T-cell (primary cell): ENCODE measurements at regions not wholly inside any gene's neighbourhood (a gene's known extent, or its start where the extent isn't known, plus 50 kb on each side); places are given as distances from the start of the nearest gene placed in this dataset.

ENCODE experiments used
- ATAC-seq, 4 experiments: fragments of 200-7000 bp in 3 of 4; fragments of 150-1000 bp in 1 of 4; cut with Tn5 transposase; replicated peaks in 1 of 4; 1 replicate in 3 of 4; 2 replicates in 1 of 4; pipeline ENCODE4 v1.10.0; 2021; ENCODE audit warnings: moderate library complexity in 3 of 4, mild to moderate bottlenecking in 2 of 4, moderate number of reproducible peaks in 1 of 4
- CTCF ChIA-PET, 2 donors: fragments of 300-600 bp; sonication (Branson Sonifier 250); formaldehyde crosslinking; loops; one replicate each; lab custom pipeline; 2022; ENCODE audit warnings: antibody characterized with exemption in 2 of 2; lab: Charles Lee
- POLR2A ChIA-PET, 2 donors: fragments of 300-600 bp; sonication (Branson Sonifier 250); formaldehyde crosslinking; loops; one replicate each; lab custom pipeline; 2022; ENCODE audit warnings: antibody characterized with exemption in 2 of 2; lab: Charles Lee
- DNase-seq, 35 experiments: peaks; one replicate each; pipeline versions ENCODE4 v3.0.0 to v3.0.0-alpha.2; 2013 to 2023
- H3K27ac ChIP-seq: one replicate; pipeline ENCODE4 v1.5.1; 2013; ENCODE audit warnings: low read length
- H3K27me3 ChIP-seq, 2 experiments: replicated peaks in 1 of 2; 1 replicate in 1 of 2; 2 replicates in 1 of 2; pipeline versions ENCODE4 v1.6.1 to v1.7.0; 2013; ENCODE audit warnings: low read length in 1 of 2, mixed read lengths in 1 of 2; ENCODE audit not compliant: control insufficient read depth in 2 of 2, insufficient read depth in 2 of 2; ENCODE audit errors: extremely low read depth in 1 of 2
- H3K36me3 ChIP-seq, 2 donors: 1 replicate in 1 of 2; 2 replicates in 1 of 2; pipeline versions ENCODE4 v1.6.1 to v1.7.0; 2013; ENCODE audit warnings: low read length in 1 of 2; ENCODE audit not compliant: control insufficient read depth in 2 of 2, insufficient read depth in 1 of 2; ENCODE audit errors: extremely low read depth in 1 of 2
- H3K4me1 ChIP-seq, 2 experiments: 1 replicate in 1 of 2; 2 replicates in 1 of 2; pipeline versions ENCODE4 v1.6.1 to v1.7.0; 2013; ENCODE audit warnings: low read length in 2 of 2, mixed read lengths in 1 of 2; ENCODE audit not compliant: insufficient read depth in 2 of 2, control insufficient read depth in 1 of 2; ENCODE audit errors: extremely low read depth in 1 of 2
- H3K4me3 ChIP-seq, 2 donors: 1 replicate in 1 of 2; 2 replicates in 1 of 2; pipeline versions ENCODE4 v1.5.1 to v1.7.0; 2013; ENCODE audit warnings: mild to moderate bottlenecking in 2 of 2, low read length in 1 of 2, moderate library complexity in 1 of 2; ENCODE audit not compliant: control insufficient read depth in 1 of 2; ENCODE audit errors: extremely low read depth in 1 of 2
- H3K9me3 ChIP-seq: 2 replicates; pipeline ENCODE4 v1.7.0; 2013
- H3K27ac Mint-ChIP-seq, 2 donors: one replicate each; pipeline ENCODE4 v1.8.0; 2020 to 2021; ENCODE audit warnings: mild to moderate bottlenecking in 2 of 2, mixed read lengths in 2 of 2
- H3K27me3 Mint-ChIP-seq, 2 donors: one replicate each; pipeline ENCODE4 v1.8.0; 2021 to 2022; ENCODE audit warnings: mixed read lengths in 2 of 2
- H3K36me3 Mint-ChIP-seq: one replicate; pipeline ENCODE4 v1.8.0; 2021; ENCODE audit warnings: mixed read lengths
- H3K4me1 Mint-ChIP-seq, 3 donors: one replicate each; pipeline ENCODE4 v1.8.0; 2020 to 2022; ENCODE audit warnings: mixed read lengths in 3 of 3, mild to moderate bottlenecking in 1 of 3
- H3K4me3 Mint-ChIP-seq, 3 donors: one replicate each; pipeline ENCODE4 v1.8.0; 2020 to 2022; ENCODE audit warnings: mild to moderate bottlenecking in 3 of 3, mixed read lengths in 3 of 3, moderate library complexity in 3 of 3
- H3K9me3 Mint-ChIP-seq, 3 donors: one replicate each; pipeline ENCODE4 v1.8.0; 2020 to 2022; ENCODE audit warnings: mixed read lengths in 3 of 3
- WGBS: methylation state at CpG from one replicate; pipeline ENCODE4 v1.1.5; 2013; ENCODE audit warnings: missing lambda C conversion rate; ENCODE audit not compliant: insufficient coverage; 5-methylcytosine and 5-hydroxymethylcytosine counted together

DNA sequence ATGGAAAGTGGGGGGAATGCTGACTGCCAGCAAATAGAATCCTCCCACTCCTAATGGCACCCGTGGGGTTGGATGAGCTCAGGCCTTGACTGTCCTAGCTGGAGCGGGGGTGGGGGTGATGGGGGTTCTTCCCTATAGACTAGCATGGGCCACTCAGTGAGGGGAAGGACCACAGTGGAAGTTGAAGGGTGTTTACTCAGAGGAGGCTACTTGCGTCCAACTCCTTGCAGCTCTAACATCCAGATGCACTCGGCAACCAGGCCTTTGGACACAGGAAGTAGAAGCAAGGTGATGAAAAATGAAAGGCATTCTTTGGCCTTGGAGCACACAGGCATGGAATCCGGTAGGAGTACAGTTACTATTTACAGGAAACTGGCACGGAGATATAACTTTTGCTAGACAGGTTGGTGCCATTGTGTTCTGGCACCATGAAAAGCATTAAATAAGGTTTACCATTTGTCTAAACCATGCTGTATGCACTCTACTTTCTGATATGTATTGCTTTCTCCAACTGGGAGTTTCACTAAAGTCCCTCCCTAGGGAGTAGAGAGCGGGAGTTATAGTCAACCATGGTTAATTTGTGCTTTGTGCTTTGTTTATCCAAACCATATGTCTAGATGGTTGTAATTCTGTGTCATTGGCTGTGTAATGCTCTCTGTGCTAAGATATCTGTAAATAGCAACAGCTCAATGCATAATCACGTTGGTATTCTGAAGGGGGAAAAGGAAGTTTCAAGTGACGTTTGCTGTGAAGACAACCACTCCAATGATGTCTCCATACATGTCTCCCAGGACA is 125.3 kb downstream of the TSHZ3 start:
- ChIA-PET POLR2A (no interaction called here), CTCF (interaction anchor here in 1 of 2 donors (0.5 to 0.6 kb wide), 3 partner anchors 61 to 1530 kb away, joined by 3 to 9 read pairs (median 3); no protein-coding TSS in a partner anchor)
- Histone ChIP-seq H3K9me3 (no peaks in the 10 kb centered on the region), H3K27ac (no peak overlapping the region), H3K27me3 (peaks cover 0 to 3% of the 10 kb centered on the region in 2 experiments), H3K4me3 (no peak overlapping the region), H3K36me3 (no peaks in the 10 kb centered on the region), H3K4me1 (peaks cover 0 to 3% of the 10 kb centered on the region in 2 experiments)
- Mint-ChIP-seq H3K9me3 (peaks cover 0 to 7% (median 5%) of the 10 kb centered on the region in 3 donors), H3K4me1 (peaks cover 11 to 12% (median 11%) of the 10 kb centered on the region in 3 donors), H3K27me3 (peaks cover 0 to 4% of the 10 kb centered on the region in 2 donors), H3K4me3 (no peak overlapping the region), H3K36me3 (no peaks in the 10 kb centered on the region), H3K27ac (no peak overlapping the region)
- 93% methylated on average over 5 of the region's 9 CpGs for WGBS
- DNase-seq (no peak), ATAC-seq (no peak)

GRCh38 chr19:31220540-31220939 is 128.7 kb downstream of the TSHZ3 start:
- Mint-ChIP-seq H3K36me3 (no peaks in the 10 kb centered on the region), H3K27ac (peak overlapping the region in 1 of 2 donors; percentile 30), H3K27me3 (no peaks in the 10 kb centered on the region), H3K4me3 (no peak overlapping the region), H3K9me3 (peaks cover 0 to 7% (median 5%) of the 10 kb centered on the region in 3 donors), H3K4me1 (peaks cover 11 to 12% (median 11%) of the 10 kb centered on the region in 3 donors)
- ChIA-PET POLR2A (no interaction called here), CTCF (no interaction called here)
- peak in 3 of 4 experiments; percentile 72 to 86 (median 82) for ATAC-seq
- H3K9me3 ChIP-seq: no peaks in the 10 kb centered on the region
- peaks cover 0 to 3% of the 10 kb centered on the region in 2 experiments for H3K4me1 ChIP-seq
- H3K4me3 ChIP-seq: no peak overlapping the region
- H3K27ac ChIP-seq: peak overlapping the region; percentile 38
- peak in 22 of 35 experiments; percentile 3 to 65 (median 14) for DNase-seq
- H3K27me3 ChIP-seq: no peaks in the 10 kb centered on the region
- no peaks in the 10 kb centered on the region for H3K36me3 ChIP-seq
- no CpG with 5 or more reads among the region's 2 CpGs for whole genome bisulfite sequencing

DNA sequence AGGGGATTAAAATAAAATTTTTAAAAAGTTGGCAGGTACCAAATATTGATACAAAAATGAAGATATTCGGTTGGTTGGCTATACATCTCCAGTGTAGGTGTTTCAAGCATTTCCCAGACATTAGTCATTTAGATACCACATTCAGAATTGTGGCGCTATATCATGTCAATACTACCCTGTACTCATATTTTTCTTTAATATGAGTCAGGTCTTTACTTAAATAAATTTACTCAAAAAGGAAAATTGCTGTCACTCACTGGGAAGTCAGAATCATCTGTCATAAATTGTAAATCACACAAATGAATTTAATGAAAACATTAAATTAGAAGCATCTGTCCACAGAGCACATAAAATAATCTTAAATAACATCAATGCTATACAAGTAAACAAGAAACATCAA is 134.2 kb downstream of the TSHZ3 start:
- H3K36me3 Mint-ChIP-seq: no peaks in the 10 kb centered on the region
- no peak overlapping the region for H3K4me3 Mint-ChIP-seq
- peaks cover 0 to 2% of the 10 kb centered on the region in 2 experiments for H3K27me3 ChIP-seq
- ATAC-seq (no peak), DNase-seq (no peak)
- H3K27ac Mint-ChIP-seq: no peak overlapping the region
- no peak overlapping the region for H3K4me3 ChIP-seq
- no peaks in the 10 kb centered on the region for H3K36me3 ChIP-seq
- H3K4me1 ChIP-seq: peaks cover 0 to 15% of the 10 kb centered on the region in 2 experiments
- H3K9me3 Mint-ChIP-seq: peaks cover 0 to 2% (median 2%) of the 10 kb centered on the region in 3 donors
- H3K27me3 Mint-ChIP-seq: no peaks in the 10 kb centered on the region
- no CpG with 5 or more reads among the region's 2 CpGs for WGBS
- ChIA-PET CTCF (no interaction called here), POLR2A (interaction anchor here in 1 of 2 donors (0.7 kb wide), 1 partner anchor 1542 kb away, joined by 4 read pairs; no protein-coding TSS in a partner anchor)
- H3K27ac ChIP-seq: no peak overlapping the region
- H3K4me1 Mint-ChIP-seq: peaks cover 17 to 25% (median 24%) of the 10 kb centered on the region in 3 donors
- H3K9me3 ChIP-seq: no peaks in the 10 kb centered on the region

- Mint-ChIP-seq H3K27me3 (no peaks in the 10 kb centered on the region), H3K4me1 (peaks cover 14 to 22% (median 22%) of the 10 kb centered on the region in 3 donors), H3K4me3 (peak overlapping the region; percentile 51 to 65 (median 52)), H3K9me3 (no peaks in the 10 kb centered on the region), H3K27ac (peak overlapping the region; percentile 88 to 89), H3K36me3 (no peaks in the 10 kb centered on the region)
- Histone ChIP-seq H3K4me1 (peaks cover 0 to 15% of the 10 kb centered on the region in 2 experiments), H3K36me3 (no peaks in the 10 kb centered on the region), H3K4me3 (no peak overlapping the region), H3K27me3 (peaks cover 0 to 2% of the 10 kb centered on the region in 2 experiments), H3K9me3 (no peaks in the 10 kb centered on the region), H3K27ac (peak overlapping the region; percentile 70)
- ChIA-PET CTCF (interaction anchor here in 1 of 2 donors (1.1 kb wide), 1 partner anchor 126 kb away, joined by 3 read pairs; no protein-coding TSS in a partner anchor), POLR2A (interaction anchor here in 1 of 2 donors (0.7 kb wide), 1 partner anchor 1541 kb away, joined by 4 read pairs; no protein-coding TSS in a partner anchor)
- ATAC-seq (peak; percentile 98 to 100 (median 98)), DNase-seq (peak; percentile 52 to 92 (median 82))
- WGBS: 0% methylated on average over 9 of the region's 9 CpGs
Observed at GRCh38 chr19:31214086-31214485, 135.2 kb downstream of the TSHZ3 start.

DNA sequence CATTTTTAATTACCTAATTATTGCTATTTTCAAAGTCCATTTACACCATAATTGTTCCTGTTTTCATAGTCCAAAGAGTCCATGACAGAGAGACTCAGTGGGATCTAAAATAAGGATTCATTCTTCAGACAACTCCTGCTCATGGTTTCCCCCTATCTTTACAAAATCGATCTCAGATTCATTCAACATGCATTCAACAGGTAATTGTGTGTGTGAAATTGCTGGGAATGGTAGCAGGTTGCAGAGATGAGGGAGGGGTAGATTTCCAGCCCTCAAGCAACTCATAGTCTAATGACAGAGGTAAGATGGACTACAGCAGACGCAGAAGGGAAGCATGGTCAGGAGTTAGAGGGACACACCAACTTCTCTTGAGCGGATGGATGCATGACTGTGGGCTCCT is 138.1 kb downstream of the TSHZ3 start:
- ChIA-PET CTCF (no interaction called here), POLR2A (no interaction called here)
- WGBS: 100% methylated on average over 2 of the region's 3 CpGs
- peaks cover 0 to 2% of the 10 kb centered on the region in 2 experiments for H3K27me3 ChIP-seq
- H3K27ac Mint-ChIP-seq: no peak overlapping the region
- no peaks in the 10 kb centered on the region for H3K36me3 ChIP-seq
- no peaks in the 10 kb centered on the region for H3K36me3 Mint-ChIP-seq
- H3K4me3 ChIP-seq: no peak overlapping the region
- peaks cover 0 to 15% of the 10 kb centered on the region in 2 experiments for H3K4me1 ChIP-seq
- H3K4me3 Mint-ChIP-seq: no peak overlapping the region
- ATAC-seq (no peak), DNase-seq (no peak)
- no peaks in the 10 kb centered on the region for H3K9me3 Mint-ChIP-seq
- no peaks in the 10 kb centered on the region for H3K9me3 ChIP-seq
- H3K27me3 Mint-ChIP-seq: no peaks in the 10 kb centered on the region
- no peak overlapping the region for H3K27ac ChIP-seq
- H3K4me1 Mint-ChIP-seq: peaks cover 14 to 22% (median 22%) of the 10 kb centered on the region in 3 donors

GRCh38 chr19:31205887-31206518 is 143.2 kb downstream of the TSHZ3 start:
- no peaks in the 10 kb centered on the region for H3K4me1 Mint-ChIP-seq
- ChIA-PET POLR2A (no interaction called here), CTCF (no interaction called here)
- DNase-seq: no peak
- H3K4me3 Mint-ChIP-seq: no peak overlapping the region
- Histone ChIP-seq H3K4me3 (no peak overlapping the region), H3K4me1 (no peaks in the 10 kb centered on the region), H3K36me3 (no peaks in the 10 kb centered on the region), H3K27me3 (peaks cover 0 to 13% of the 10 kb centered on the region in 2 experiments), H3K27ac (no peak overlapping the region), H3K9me3 (no peaks in the 10 kb centered on the region)
- no peak for ATAC-seq
- H3K27me3 Mint-ChIP-seq: peaks cover 17 to 19% of the 10 kb centered on the region in 2 donors
- H3K36me3 Mint-ChIP-seq: no peaks in the 10 kb centered on the region
- no peaks in the 10 kb centered on the region for H3K9me3 Mint-ChIP-seq
- no peak overlapping the region for H3K27ac Mint-ChIP-seq
- WGBS: 80% methylated on average over 1 of the region's 2 CpGs
